DMS153 treated with DMSO at 0.1 percent for 48 hours (cell line): ENCODE measurements at regions not wholly inside any gene's neighbourhood (a gene's known extent, or its start where the extent isn't known, plus 50 kb on each side); places are given as distances from the start of the nearest gene placed in this dataset.

Source experiments
- DNase-seq: peaks from one replicate; lab custom pipeline; 2025; ENCODE audit not compliant: unreplicated experiment; lab: John Stamatoyannopoulos, UW

- no peak for DNase-seq
Observed at GRCh38 chr10:59557052-59557451, 152.6 kb downstream of the SLC16A9 start.

- no peak for DNase-seq
Observed at GRCh38 chr10:59553162-59553900, 156.3 kb downstream of the SLC16A9 start.

GRCh38 chr10:59550061-59550460, 159.6 kb downstream of the SLC16A9 start:
- DNase-seq = no peak

- DNase-seq = no peak
Observed at GRCh38 chr10:59538623-59539022, 171.0 kb downstream of the SLC16A9 start.

GRCh38 chr10:59537501-59537900, 172.1 kb downstream of the SLC16A9 start:
- no peak for DNase-seq

- peak; percentile 59 for DNase-seq
Observed at GRCh38 chr10:59536167-59537014, 173.3 kb downstream of the SLC16A9 start.

GRCh38 chr10:59524348-59524747, 162.0 kb upstream of the FAM13C start:
- no peak for DNase-seq

- DNase-seq = no peak
Observed at GRCh38 chr10:59523851-59524250, 161.5 kb upstream of the FAM13C start.

GRCh38 chr10:59517996-59518395, 155.6 kb upstream of the FAM13C start:
- no peak for DNase-seq

- DNase-seq = no peak
Observed at GRCh38 chr10:59517341-59517899, 155.1 kb upstream of the FAM13C start.

GRCh38 chr10:59513558-59513957, 151.2 kb upstream of the FAM13C start:
- DNase-seq = no peak

GRCh38 chr10:59512951-59513350, 150.6 kb upstream of the FAM13C start:
- no peak for DNase-seq

GRCh38 chr10:59508956-59509355, 146.6 kb upstream of the FAM13C start:
- no peak for DNase-seq

GRCh38 chr10:59508296-59508695, 145.9 kb upstream of the FAM13C start:
- DNase-seq = no peak

- no peak for DNase-seq
Observed at GRCh38 chr10:59505926-59506325, 143.6 kb upstream of the FAM13C start.

GRCh38 chr10:59499460-59499859, 137.1 kb upstream of the FAM13C start:
- DNase-seq = no peak

GRCh38 chr10:59493017-59493416, 130.7 kb upstream of the FAM13C start:
- no peak for DNase-seq

- no peak for DNase-seq
Observed at GRCh38 chr10:59479426-59479825, 117.1 kb upstream of the FAM13C start.

GRCh38 chr10:59470570-59470969, 108.2 kb upstream of the FAM13C start:
- DNase-seq = no peak

GRCh38 chr10:59465088-59465487, 102.7 kb upstream of the FAM13C start:
- DNase-seq = no peak

GRCh38 chr10:59464483-59464882, 102.1 kb upstream of the FAM13C start:
- no peak for DNase-seq

- DNase-seq = no peak
Observed at GRCh38 chr10:59463909-59464308, 101.6 kb upstream of the FAM13C start.
